K562 (cell line): ENCODE measurements at regions not wholly inside any gene's neighbourhood (a gene's known extent, or its start where the extent isn't known, plus 50 kb on each side); places are given as distances from the start of the nearest gene placed in this dataset.

Experiments used
- ATAC-seq: fragments of 200-7000 bp; cut with Tn5 transposase; 3 replicates; pipeline ENCODE4 v1.9.1; 2020; ENCODE audit warnings: moderate library complexity
- BruUV-seq: library from RNA; stranded (reverse); fragments of 400-500 nt; replicated peaks from 2 replicates; lab custom pipeline; 2021; lab: Mats Ljungman, UMichigan
- CTCF ChIA-PET: fragments of 300-600 bp; formaldehyde crosslinking; extraction: SDS; loops from one replicate; lab custom pipeline; 2021; ENCODE audit warnings: low intra/inter-chr PET ratio; lab: Yijun Ruan, JAX
- POLR2A ChIA-PET: fragments of 300-600, 350-650 bp; sonication (Branson Sonifier 250); formaldehyde crosslinking; extraction: SDS; loops from one replicate; lab custom pipeline; 2021; ENCODE audit warnings: antibody characterized with exemption, inconsistent platforms; lab: Yijun Ruan, JAX
- DNase-seq, 4 experiments: peaks; one replicate each; pipeline versions ENCODE4 v3.0.0 to v3.0.0-alpha.2; 2011 to 2018; ENCODE audit warnings: low spot score in 3 of 4, mixed read lengths in 3 of 4; ENCODE audit errors: extremely low read depth in 1 of 4
- FAIRE-seq: peaks from 2 replicates; lab custom pipeline; 2011; peaks lifted over from hg19 to GRCh38; lab: Jason Lieb, UNC
- H2AFZ ChIP-seq: 2 replicates; pipeline ENCODE4 v1.6.0; 2011; ENCODE audit warnings: low read depth, low read length, control low read depth, inconsistent platforms
- H3K27ac ChIP-seq: fragments of 200-600 bp; 3 replicates; pipeline ENCODE4 v1.8.0; 2011; ENCODE audit warnings: low read depth, mild to moderate bottlenecking, control low read depth, inconsistent platforms, low read length, moderate library complexity, mixed read lengths; ENCODE audit errors: extremely low read depth
- H3K27me3 ChIP-seq, 2 experiments: fragments of 300-600 bp in 1 of 2; 2 replicates in 1 of 2; 3 replicates in 1 of 2; pipeline versions ENCODE4 v1.6.0 to v1.8.0; 2011; ENCODE audit warnings: inconsistent platforms in 2 of 2, low read length in 2 of 2, mild to moderate bottlenecking in 1 of 2, mixed read lengths in 1 of 2, moderate library complexity in 1 of 2; ENCODE audit not compliant: control insufficient read depth in 2 of 2, insufficient read depth in 2 of 2
- H3K36me3 ChIP-seq: fragments of 300-600 bp; 3 replicates; pipeline ENCODE4 v1.8.0; 2011; ENCODE audit warnings: mild to moderate bottlenecking, low read length, inconsistent platforms; ENCODE audit not compliant: control insufficient read depth, insufficient read depth
- H3K4me1 ChIP-seq, 2 experiments: fragments of 200-600 bp in 1 of 2; replicated peaks in 1 of 2; 2 replicates in 1 of 2; 3 replicates in 1 of 2; pipeline versions ENCODE4 v1.5.1 to v1.8.0; 2011; ENCODE audit warnings: inconsistent platforms in 2 of 2, low read length in 2 of 2, mild to moderate bottlenecking in 1 of 2, mixed read lengths in 1 of 2, moderate library complexity in 1 of 2; ENCODE audit not compliant: control insufficient read depth in 2 of 2, insufficient read depth in 2 of 2
- H3K4me2 ChIP-seq: 2 replicates; pipeline ENCODE4 v1.6.1; 2011; ENCODE audit warnings: low read length, control low read depth, inconsistent platforms, mixed read lengths; ENCODE audit not compliant: insufficient read depth
- H3K4me3 ChIP-seq: fragments of 200-600 bp; sonication (generic), shearing (Covaris generic); 2 replicates; pipeline ENCODE4 v1.5.1; 2016; ENCODE audit warnings: control low read depth, inconsistent platforms
- H3K79me2 ChIP-seq: fragments of 200-600 bp; 3 replicates; pipeline ENCODE4 v1.8.0; 2011; ENCODE audit warnings: low read length, inconsistent platforms; ENCODE audit not compliant: control insufficient read depth, insufficient read depth
- H3K9ac ChIP-seq, 2 experiments: 2 replicates each; pipeline versions ENCODE4 v1.6.0 to v1.6.1; 2011; ENCODE audit warnings: low read depth in 2 of 2, low read length in 2 of 2, control low read depth in 1 of 2, inconsistent platforms in 1 of 2, mild to moderate bottlenecking in 1 of 2, mixed read lengths in 1 of 2; ENCODE audit not compliant: insufficient read depth in 1 of 2
- H3K9me1 ChIP-seq: one replicate; pipeline ENCODE4 v1.6.0; 2011; ENCODE audit warnings: inconsistent platforms, mild to moderate bottlenecking, low read length, moderate library complexity; ENCODE audit not compliant: control insufficient read depth, insufficient read depth
- H3K9me3 ChIP-seq: replicated peaks from 2 replicates; pipeline ENCODE4 v1.5.1; 2011; ENCODE audit warnings: low read depth, low read length, inconsistent platforms; ENCODE audit not compliant: control insufficient read depth, insufficient read depth
- H4K20me1 ChIP-seq: replicated peaks from 2 replicates; pipeline ENCODE4 v1.6.1; 2011; ENCODE audit warnings: low read length, inconsistent platforms, mixed read lengths; ENCODE audit not compliant: control insufficient read depth, insufficient read depth
- EHMT2 ChIP-seq: fragments of 450-650 bp; IDR thresholded peaks from 2 replicates; pipeline ENCODE4 v1.6.1; 2018; ENCODE audit warnings: antibody characterized with exemption
- NCOA6 ChIP-seq: fragments of 450-650 bp; IDR thresholded peaks from 2 replicates; pipeline ENCODE4 v1.6.1; 2017; ENCODE audit warnings: mild to moderate bottlenecking
- NR4A1 ChIP-seq, 2 experiments: fragments of 250-450 bp in 1 of 2; fragments of 450-650 bp in 1 of 2; sonication (Bioruptor Pico) in 1 of 2; IDR thresholded peaks; 2 replicates each; pipeline versions ENCODE4 v1.4.0 to v1.6.1; 2016 to 2020; ENCODE audit warnings: mild to moderate bottlenecking in 2 of 2, missing compliant biosample characterization in 1 of 2, missing genetic modification characterization in 1 of 2, moderate library complexity in 1 of 2
- SAFB2 ChIP-seq: fragments of 200-400 bp; formaldehyde crosslinking; IDR thresholded peaks from 2 replicates; pipeline ENCODE4 v1.6.1; 2018; ENCODE audit warnings: borderline replicate concordance, low read length, low read depth, moderate library complexity; ENCODE audit not compliant: severe bottlenecking
- SETDB1 ChIP-seq: IDR thresholded peaks from one replicate; pipeline ENCODE4 v1.6.1; 2012; ENCODE audit warnings: low read length, control low read depth, inconsistent platforms
- SIRT6 ChIP-seq: IDR thresholded peaks from one replicate; pipeline ENCODE4 v1.6.1; 2012; ENCODE audit warnings: low read depth, mild to moderate bottlenecking, control low read depth, inconsistent platforms, low read length, moderate library complexity
- SUPT5H ChIP-seq: fragments of 450-650 bp; IDR thresholded peaks from 2 replicates; pipeline ENCODE4 v1.6.1; 2016
- ZNF184 ChIP-seq: sonication (generic); formaldehyde crosslinking; IDR thresholded peaks from 2 replicates; pipeline ENCODE4 v1.5.0; 2020; ENCODE audit warnings: missing genetic modification reagents
- ZNF41 ChIP-seq: fragments of 250-450 bp; sonication (Bioruptor Pico); conservative IDR thresholded peaks from 2 replicates; pipeline ENCODE4 v1.4.0; 2020; ENCODE audit warnings: mild to moderate bottlenecking
- ZNF589 ChIP-seq: fragments of 200-800 bp; sonication (Bioruptor generic); IDR thresholded peaks from 2 replicates; pipeline ENCODE4 v1.6.1; 2016; ENCODE audit warnings: low read depth, missing genetic modification characterization, missing compliant biosample characterization
- WGBS: fragments of 100-300 bp; shearing (Covaris generic); methylation state at CpG from one replicate; pipeline ENCODE4 v1.1.6; 2016; ENCODE audit warnings: low coverage, mixed read lengths; ENCODE audit not compliant: insufficient coverage; ENCODE audit errors: missing lambda C conversion rate; 5-methylcytosine and 5-hydroxymethylcytosine counted together
- in situ Hi-C: fragments of 300-500 bp; cut with MboI; formaldehyde crosslinking; loops from 4 replicates; pipeline ENCODE4 v1.15.0; 2018; ENCODE audit warnings: inconsistent platforms, mixed read lengths
- intact Hi-C: fragments of 100-400 bp; cut with micrococcal nuclease; formaldehyde crosslinking; loops from 2 replicates; pipeline ENCODE4 v1.14.2; 2022
- TF ChIP-seq, protein P1 (sequence below): fragments of 450-650 bp; conservative IDR thresholded peaks from 2 replicates; pipeline ENCODE4 v1.6.1; 2016; ENCODE audit warnings: missing genetic modification characterization, low read depth, mild to moderate bottlenecking, missing compliant biosample characterization, moderate library complexity
- TF ChIP-seq, protein P2 (sequence below), 2 experiments: IDR thresholded peaks in 1 of 2; conservative IDR thresholded peaks in 1 of 2; 2 replicates each; pipeline ENCODE4 v1.6.1; 2016; ENCODE audit warnings: low read depth in 2 of 2, mild to moderate bottlenecking in 1 of 2, missing compliant biosample characterization in 1 of 2, missing genetic modification characterization in 1 of 2, moderate library complexity in 1 of 2
- TF ChIP-seq, protein P3 (sequence below), 2 experiments: fragments of 200-800 bp in 1 of 2; sonication (Bioruptor generic) in 1 of 2; sonication (generic) in 1 of 2; formaldehyde crosslinking in 1 of 2; IDR thresholded peaks in 1 of 2; conservative IDR thresholded peaks in 1 of 2; 2 replicates each; pipeline versions ENCODE4 v1.5.0 to v1.6.1; 2016 to 2020; ENCODE audit warnings: missing compliant biosample characterization in 1 of 2, missing genetic modification characterization in 1 of 2, missing genetic modification reagents in 1 of 2
- TF ChIP-seq, protein P4 (sequence below): sonication (generic); IDR thresholded peaks from 2 replicates; pipeline ENCODE4 v1.6.1; 2016

DNA sequence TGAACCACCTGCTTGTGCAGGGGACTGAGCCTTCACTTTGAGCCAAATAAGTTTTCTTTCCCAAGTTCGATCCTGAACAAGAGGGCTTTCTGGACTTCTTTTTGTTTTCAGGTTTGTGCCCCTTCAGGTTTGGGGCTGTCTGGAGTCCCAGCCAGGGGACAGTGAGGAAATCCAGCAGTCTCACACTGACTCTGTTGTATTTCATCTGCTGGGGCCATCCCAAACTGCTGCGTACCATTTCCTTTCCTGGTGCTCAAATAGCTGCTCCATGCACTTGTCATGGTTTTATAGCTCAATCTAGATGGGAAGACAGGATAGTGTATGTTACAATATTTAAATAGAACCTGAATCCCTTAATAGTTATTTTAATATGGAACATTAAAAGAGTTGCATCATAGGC lies 66.3 kb upstream of the IGLL5 start:
- peaks cover 8 to 40% of the 10 kb centered on the region in 2 experiments; a peak in 4 of 5 replicates for H3K27me3 ChIP-seq
- no TSS peak for BruUV-seq
- CTCF ChIA-PET = interaction anchor here (0.8 kb wide), 1 partner anchor 11 kb away, joined by 3 read pairs; no protein-coding TSS in a partner anchor
- H3K79me2 ChIP-seq = no peaks in the 10 kb centered on the region
- no peak overlapping the region for H3K4me3 ChIP-seq
- H3K27ac ChIP-seq = no peak overlapping the region
- POLR2A ChIA-PET = interaction anchor here (1.0 to 1.6 kb wide), 2 partner anchors 9 to 10 kb away, joined by 4 to 10 read pairs; no protein-coding TSS in a partner anchor
- ATAC-seq = no peak
- no peak overlapping the region for H3K4me2 ChIP-seq
- under 1% methylated on average over 2 of the region's 2 CpGs for WGBS
- H4K20me1 ChIP-seq = peaks cover 52% of the 10 kb centered on the region
- no peak overlapping the region for H2AFZ ChIP-seq
- H3K9me3 ChIP-seq = no peaks in the 10 kb centered on the region
- H3K4me1 ChIP-seq = no peaks in the 10 kb centered on the region
- no peak overlapping the region for H3K9ac ChIP-seq
- intact Hi-C loops (no loop called here), in situ Hi-C loops (no loop called here)
- no peaks in the 10 kb centered on the region for H3K36me3 ChIP-seq
- FAIRE-seq = no peak
- H3K9me1 ChIP-seq = peaks cover 4% of the 10 kb centered on the region
- no peak for DNase-seq
- TF ChIP-seq NR4A1 (CRISPR knock-in tag; IDR thresholded peaks at IDR 0.05) = no peak
- no peak for TF ChIP-seq NR4A1 (tag; IDR thresholded peaks at IDR 0.05)
- TF ChIP-seq, protein P1, sequence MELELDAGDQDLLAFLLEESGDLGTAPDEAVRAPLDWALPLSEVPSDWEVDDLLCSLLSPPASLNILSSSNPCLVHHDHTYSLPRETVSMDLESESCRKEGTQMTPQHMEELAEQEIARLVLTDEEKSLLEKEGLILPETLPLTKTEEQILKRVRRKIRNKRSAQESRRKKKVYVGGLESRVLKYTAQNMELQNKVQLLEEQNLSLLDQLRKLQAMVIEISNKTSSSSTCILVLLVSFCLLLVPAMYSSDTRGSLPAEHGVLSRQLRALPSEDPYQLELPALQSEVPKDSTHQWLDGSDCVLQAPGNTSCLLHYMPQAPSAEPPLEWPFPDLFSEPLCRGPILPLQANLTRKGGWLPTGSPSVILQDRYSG (tag) = no peak
- TF ChIP-seq, protein P2, sequence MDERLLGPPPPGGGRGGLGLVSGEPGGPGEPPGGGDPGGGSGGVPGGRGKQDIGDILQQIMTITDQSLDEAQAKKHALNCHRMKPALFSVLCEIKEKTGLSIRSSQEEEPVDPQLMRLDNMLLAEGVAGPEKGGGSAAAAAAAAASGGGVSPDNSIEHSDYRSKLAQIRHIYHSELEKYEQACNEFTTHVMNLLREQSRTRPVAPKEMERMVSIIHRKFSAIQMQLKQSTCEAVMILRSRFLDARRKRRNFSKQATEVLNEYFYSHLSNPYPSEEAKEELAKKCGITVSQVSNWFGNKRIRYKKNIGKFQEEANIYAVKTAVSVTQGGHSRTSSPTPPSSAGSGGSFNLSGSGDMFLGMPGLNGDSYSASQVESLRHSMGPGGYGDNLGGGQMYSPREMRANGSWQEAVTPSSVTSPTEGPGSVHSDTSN (CRISPR knock-in tag; IDR thresholded peaks at IDR 0.05; ENCODE audit: low read depth) = 0 out of 2 replicates have a peak, but pooled peaks have one; percentile 0
- TF ChIP-seq, protein P2 (tag; conservative IDR thresholded peaks at IDR 0.05; ENCODE audit: low read depth) = no peak
- no peak for TF ChIP-seq SIRT6
- TF ChIP-seq ZNF589 = no peak
- no peak for TF ChIP-seq NCOA6
- 0 out of 2 replicates have a peak, but pooled peaks have one; percentile 40 for TF ChIP-seq ZNF184 (CRISPR knock-in tag)
- TF ChIP-seq, protein P3, sequence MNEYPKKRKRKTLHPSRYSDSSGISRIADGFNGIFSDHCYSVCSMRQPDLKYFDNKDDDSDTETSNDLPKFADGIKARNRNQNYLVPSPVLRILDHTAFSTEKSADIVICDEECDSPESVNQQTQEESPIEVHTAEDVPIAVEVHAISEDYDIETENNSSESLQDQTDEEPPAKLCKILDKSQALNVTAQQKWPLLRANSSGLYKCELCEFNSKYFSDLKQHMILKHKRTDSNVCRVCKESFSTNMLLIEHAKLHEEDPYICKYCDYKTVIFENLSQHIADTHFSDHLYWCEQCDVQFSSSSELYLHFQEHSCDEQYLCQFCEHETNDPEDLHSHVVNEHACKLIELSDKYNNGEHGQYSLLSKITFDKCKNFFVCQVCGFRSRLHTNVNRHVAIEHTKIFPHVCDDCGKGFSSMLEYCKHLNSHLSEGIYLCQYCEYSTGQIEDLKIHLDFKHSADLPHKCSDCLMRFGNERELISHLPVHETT (CRISPR knock-in tag; conservative IDR thresholded peaks at IDR 0.05 in 1 of 2, IDR thresholded peaks at IDR 0.05 in 1 of 2) = 0 out of 4 replicates have a peak, but pooled peaks of 1 of the 2 experiments have one; percentile 36
- TF ChIP-seq SAFB2 = no peak
- TF ChIP-seq ZNF41 (CRISPR knock-in tag) = no peak
- TF ChIP-seq SUPT5H = no peak
- TF ChIP-seq, protein P4, sequence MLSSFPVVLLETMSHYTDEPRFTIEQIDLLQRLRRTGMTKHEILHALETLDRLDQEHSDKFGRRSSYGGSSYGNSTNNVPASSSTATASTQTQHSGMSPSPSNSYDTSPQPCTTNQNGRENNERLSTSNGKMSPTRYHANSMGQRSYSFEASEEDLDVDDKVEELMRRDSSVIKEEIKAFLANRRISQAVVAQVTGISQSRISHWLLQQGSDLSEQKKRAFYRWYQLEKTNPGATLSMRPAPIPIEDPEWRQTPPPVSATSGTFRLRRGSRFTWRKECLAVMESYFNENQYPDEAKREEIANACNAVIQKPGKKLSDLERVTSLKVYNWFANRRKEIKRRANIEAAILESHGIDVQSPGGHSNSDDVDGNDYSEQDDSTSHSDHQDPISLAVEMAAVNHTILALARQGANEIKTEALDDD = no peak
- no peak for TF ChIP-seq SETDB1
- TF ChIP-seq EHMT2 = no peak
